Calu3 (cell line): ENCODE measurements at regions not wholly inside any gene's neighbourhood (a gene's known extent, or its start where the extent isn't known, plus 50 kb on each side); places are given as distances from the start of the nearest gene placed in this dataset.

Experiments used
- BruUV-seq: library from RNA; stranded (reverse); fragments of 400-500 nt; replicated peaks from 2 replicates; lab custom pipeline; 2021; lab: Mats Ljungman, UMichigan
- CTCF ChIA-PET: fragments of 300-600 bp; sonication (Branson Sonifier 250); formaldehyde crosslinking; loops from one replicate; lab custom pipeline; 2022; ENCODE audit warnings: antibody characterized with exemption; lab: Charles Lee
- DNase-seq: peaks from one replicate; pipeline ENCODE4 v3.0.0; 2022
- H3K27ac Mint-ChIP-seq: one replicate; pipeline ENCODE4 v1.8.0; 2022; ENCODE audit warnings: mixed read lengths; ENCODE audit not compliant: unreplicated experiment
- H3K27me3 Mint-ChIP-seq: one replicate; pipeline ENCODE4 v1.8.0; 2022; ENCODE audit warnings: mixed read lengths; ENCODE audit not compliant: unreplicated experiment
- H3K36me3 Mint-ChIP-seq: one replicate; pipeline ENCODE4 v1.8.0; 2022; ENCODE audit warnings: mild to moderate bottlenecking, moderate library complexity, mixed read lengths; ENCODE audit not compliant: insufficient read depth, unreplicated experiment
- H3K4me1 Mint-ChIP-seq: one replicate; pipeline ENCODE4 v1.8.0; 2022; ENCODE audit warnings: mild to moderate bottlenecking, low read depth, mixed read lengths; ENCODE audit not compliant: unreplicated experiment
- H3K4me3 Mint-ChIP-seq: one replicate; pipeline ENCODE4 v1.8.0; 2022; ENCODE audit warnings: mild to moderate bottlenecking, low read depth, moderate library complexity, mixed read lengths; ENCODE audit not compliant: unreplicated experiment
- H3K9me3 Mint-ChIP-seq: one replicate; pipeline ENCODE4 v1.8.0; 2022; ENCODE audit warnings: low read depth, mixed read lengths; ENCODE audit not compliant: unreplicated experiment
- intact Hi-C: fragments of 100-400 bp; cut with micrococcal nuclease; formaldehyde crosslinking; loops from one replicate; pipeline ENCODE4 v1.10.0; 2022; ENCODE audit not compliant: unreplicated experiment
- TF ChIP-seq, protein P1 (sequence below): fragments of 200-600 bp; IDR thresholded peaks from one replicate; pipeline ENCODE4 v1.8.0; 2022; ENCODE audit warnings: antibody characterized with exemption; ENCODE audit not compliant: unreplicated experiment

DNA sequence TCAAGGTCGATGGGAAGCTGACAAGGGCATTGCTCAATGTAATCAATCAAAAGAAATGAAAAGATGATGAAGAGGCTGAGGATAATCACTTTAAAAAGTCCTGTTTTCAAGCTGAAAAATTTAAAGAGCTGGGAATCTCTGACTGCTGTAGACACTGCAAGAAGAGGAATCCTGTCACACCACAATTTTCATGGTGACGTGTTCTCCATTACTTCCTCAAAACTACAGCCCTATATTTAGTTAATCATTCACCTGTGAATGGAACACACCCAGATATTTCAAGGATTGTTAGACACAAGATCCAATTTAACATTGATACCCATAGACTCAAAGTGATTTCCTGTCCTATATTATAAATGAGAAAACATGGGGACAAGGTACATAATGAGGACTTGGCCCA is 1048.3 kb downstream of the AMY1C start:
- Mint-ChIP-seq H3K9me3 (peaks cover 5% of the 10 kb centered on the region), H3K36me3 (no peaks in the 10 kb centered on the region), H3K27ac (peak overlapping the region; percentile 54), H3K4me3 (no peak overlapping the region), H3K4me1 (no peaks in the 10 kb centered on the region), H3K27me3 (no peaks in the 10 kb centered on the region)
- BruUV-seq: no TSS peak
- intact Hi-C loops: no loop called here
- peak; percentile 6 for DNase-seq
- CTCF ChIA-PET: no interaction called here
- TF ChIP-seq, protein P1, sequence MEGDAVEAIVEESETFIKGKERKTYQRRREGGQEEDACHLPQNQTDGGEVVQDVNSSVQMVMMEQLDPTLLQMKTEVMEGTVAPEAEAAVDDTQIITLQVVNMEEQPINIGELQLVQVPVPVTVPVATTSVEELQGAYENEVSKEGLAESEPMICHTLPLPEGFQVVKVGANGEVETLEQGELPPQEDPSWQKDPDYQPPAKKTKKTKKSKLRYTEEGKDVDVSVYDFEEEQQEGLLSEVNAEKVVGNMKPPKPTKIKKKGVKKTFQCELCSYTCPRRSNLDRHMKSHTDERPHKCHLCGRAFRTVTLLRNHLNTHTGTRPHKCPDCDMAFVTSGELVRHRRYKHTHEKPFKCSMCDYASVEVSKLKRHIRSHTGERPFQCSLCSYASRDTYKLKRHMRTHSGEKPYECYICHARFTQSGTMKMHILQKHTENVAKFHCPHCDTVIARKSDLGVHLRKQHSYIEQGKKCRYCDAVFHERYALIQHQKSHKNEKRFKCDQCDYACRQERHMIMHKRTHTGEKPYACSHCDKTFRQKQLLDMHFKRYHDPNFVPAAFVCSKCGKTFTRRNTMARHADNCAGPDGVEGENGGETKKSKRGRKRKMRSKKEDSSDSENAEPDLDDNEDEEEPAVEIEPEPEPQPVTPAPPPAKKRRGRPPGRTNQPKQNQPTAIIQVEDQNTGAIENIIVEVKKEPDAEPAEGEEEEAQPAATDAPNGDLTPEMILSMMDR: no peak

DNA sequence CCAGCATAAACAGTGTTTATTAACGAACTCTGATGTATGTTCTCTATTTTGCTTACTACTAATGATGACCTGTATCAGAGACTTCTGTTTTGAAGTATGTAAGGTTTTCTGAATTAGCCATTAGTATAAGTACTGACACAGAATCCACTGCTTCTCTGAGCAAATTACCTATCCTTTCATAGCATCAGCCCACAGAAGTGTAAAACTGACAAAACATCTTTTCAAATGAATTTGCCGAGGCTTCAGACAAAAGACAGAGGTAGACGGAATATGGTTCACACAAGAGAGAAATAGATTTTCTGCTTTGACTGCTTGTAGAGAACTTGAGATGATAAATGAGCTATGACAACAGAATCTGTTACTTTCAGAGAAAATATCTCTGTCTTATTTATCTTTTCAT is 1051.6 kb downstream of the AMY1C start:
- TF ChIP-seq, protein P1: no peak
- H3K36me3 Mint-ChIP-seq: no peaks in the 10 kb centered on the region
- BruUV-seq: no TSS peak
- intact Hi-C loops: no loop called here
- H3K27me3 Mint-ChIP-seq: no peaks in the 10 kb centered on the region
- CTCF ChIA-PET: no interaction called here
- no peak for DNase-seq
- no peaks in the 10 kb centered on the region for H3K4me1 Mint-ChIP-seq
- H3K4me3 Mint-ChIP-seq: no peak overlapping the region
- H3K9me3 Mint-ChIP-seq: peaks cover 2% of the 10 kb centered on the region
- no peak overlapping the region for H3K27ac Mint-ChIP-seq

DNA sequence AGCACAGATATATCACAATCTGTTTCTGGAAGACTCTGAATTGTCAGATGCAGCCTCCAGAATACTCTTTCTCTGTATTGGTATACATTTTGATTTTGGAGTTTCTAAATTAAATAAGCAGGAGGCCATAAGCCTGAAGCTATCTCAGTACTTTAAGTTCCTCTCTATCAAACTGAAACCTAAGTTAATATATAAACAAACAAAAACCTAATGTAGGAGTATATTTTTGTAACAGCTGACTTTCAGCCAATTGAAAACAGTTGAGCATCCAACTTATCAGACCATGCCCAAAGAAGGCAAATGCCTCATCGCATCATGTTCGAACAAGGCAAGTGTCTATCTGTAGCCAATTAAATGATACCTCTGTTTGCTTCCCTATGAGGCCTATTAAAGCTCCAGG is 1054.4 kb downstream of the AMY1C start:
- no peaks in the 10 kb centered on the region for H3K4me1 Mint-ChIP-seq
- no peak overlapping the region for H3K4me3 Mint-ChIP-seq
- peaks cover 2% of the 10 kb centered on the region for H3K9me3 Mint-ChIP-seq
- no peaks in the 10 kb centered on the region for H3K27me3 Mint-ChIP-seq
- H3K36me3 Mint-ChIP-seq: no peaks in the 10 kb centered on the region
- CTCF ChIA-PET: no interaction called here
- BruUV-seq: no TSS peak
- H3K27ac Mint-ChIP-seq: no peak overlapping the region
- TF ChIP-seq, protein P1: no peak
- no peak for DNase-seq
- intact Hi-C loops: no loop called here

DNA sequence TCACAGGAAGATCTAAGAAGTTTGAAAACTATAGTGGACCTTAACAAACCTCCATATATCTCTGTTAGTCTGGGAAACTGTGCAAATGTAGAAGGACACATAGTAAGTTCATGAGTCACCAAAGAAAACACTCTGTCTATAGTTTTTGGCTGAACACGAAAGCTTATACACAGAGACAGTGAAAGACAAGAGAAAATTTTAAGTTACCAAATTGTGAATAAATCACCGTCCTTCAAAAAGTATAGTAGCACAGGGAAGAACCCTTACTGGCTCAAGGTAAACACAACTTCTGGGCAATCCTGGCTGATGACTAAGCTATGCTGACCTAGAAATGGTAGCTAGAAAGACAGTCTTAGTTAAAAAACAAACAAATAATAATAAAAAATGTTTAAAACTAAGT is 1057.9 kb downstream of the AMY1C start:
- TF ChIP-seq, protein P1: no peak
- Mint-ChIP-seq H3K27ac (no peak overlapping the region), H3K4me1 (no peaks in the 10 kb centered on the region), H3K27me3 (no peaks in the 10 kb centered on the region), H3K4me3 (no peak overlapping the region), H3K36me3 (no peaks in the 10 kb centered on the region), H3K9me3 (no peaks in the 10 kb centered on the region)
- no peak for DNase-seq
- CTCF ChIA-PET: interaction anchor here (0.6 kb wide), 1 partner anchor 836 kb away, joined by 3 read pairs; no protein-coding TSS in a partner anchor
- intact Hi-C loops: no loop called here
- BruUV-seq: no TSS peak

- H3K36me3 Mint-ChIP-seq: no peaks in the 10 kb centered on the region
- no peak overlapping the region for H3K27ac Mint-ChIP-seq
- no peaks in the 10 kb centered on the region for H3K27me3 Mint-ChIP-seq
- no peaks in the 10 kb centered on the region for H3K4me1 Mint-ChIP-seq
- DNase-seq: no peak
- no peak overlapping the region for H3K4me3 Mint-ChIP-seq
- intact Hi-C loops: no loop called here
- no TSS peak for BruUV-seq
- CTCF ChIA-PET: no interaction called here
- H3K9me3 Mint-ChIP-seq: peaks cover 4% of the 10 kb centered on the region
- TF ChIP-seq, protein P1: no peak
Observed at GRCh38 chr1:104825401-104825800, 1075.7 kb downstream of the AMY1C start.
